GM12878 (cell line): ENCODE measurements at regions not wholly inside any gene's neighbourhood (a gene's known extent, or its start where the extent isn't known, plus 50 kb on each side); places are given as distances from the start of the nearest gene placed in this dataset.

Source experiments
- ATAC-seq: fragments of 200-7000 bp; cut with Tn5 transposase; 3 replicates; pipeline ENCODE4 v1.9.1; 2020; ENCODE audit warnings: mild to moderate bottlenecking, moderate library complexity
- BruUV-seq: library from RNA; stranded (reverse); fragments of 400-500 nt; replicated peaks from 2 replicates; lab custom pipeline; 2021; lab: Mats Ljungman, UMichigan
- CTCF ChIA-PET: fragments of 300-600 bp; sonication (Branson Sonifier 250); formaldehyde crosslinking; extraction: SDS; loops from one replicate; lab custom pipeline; 2021; ENCODE audit warnings: inconsistent platforms; lab: Yijun Ruan, JAX
- POLR2A ChIA-PET: fragments of 350-600 bp; formaldehyde crosslinking; extraction: SDS; loops from one replicate; lab custom pipeline; 2021; ENCODE audit warnings: inconsistent platforms; lab: Charles Lee
- RAD21 ChIA-PET: fragments of 300-600 bp; sonication (Branson Sonifier 250); formaldehyde crosslinking; loops from one replicate; lab custom pipeline; 2023; ENCODE audit warnings: antibody characterized with exemption; ENCODE audit not compliant: unreplicated experiment; lab: Charles Lee
- SMC1A ChIA-PET: fragments of 300-600 bp; sonication (Branson Sonifier 250); formaldehyde crosslinking; loops from one replicate; lab custom pipeline; 2023; ENCODE audit not compliant: unreplicated experiment, uncharacterized antibody; lab: Charles Lee
- DNase-seq: peaks from one replicate; pipeline ENCODE4 v3.0.0-alpha.2; 2011; ENCODE audit warnings: low read depth, low spot score
- FAIRE-seq: peaks from 3 replicates; lab custom pipeline; 2011; peaks lifted over from hg19 to GRCh38; lab: Jason Lieb, UNC
- H2AFZ ChIP-seq: 2 replicates; pipeline ENCODE4 v1.6.0; 2011; ENCODE audit warnings: low read depth, low read length, control low read depth; ENCODE audit not compliant: control insufficient read depth
- H3K27ac ChIP-seq: 2 replicates; pipeline ENCODE4 v1.5.1; 2011; ENCODE audit warnings: control low read depth; ENCODE audit not compliant: control insufficient read depth, insufficient read depth
- H3K27me3 ChIP-seq, 2 experiments: replicated peaks in 1 of 2; 2 replicates each; pipeline versions ENCODE4 v1.6.0 to v1.6.1; 2011; ENCODE audit warnings: low read length in 1 of 2; ENCODE audit not compliant: control insufficient read depth in 2 of 2, insufficient read depth in 2 of 2
- H3K36me3 ChIP-seq, 2 experiments: 2 replicates each; pipeline ENCODE4 v1.5.1; 2011; ENCODE audit warnings: low read length in 1 of 2; ENCODE audit not compliant: control insufficient read depth in 2 of 2, insufficient read depth in 2 of 2
- H3K4me1 ChIP-seq: 2 replicates; pipeline ENCODE4 v1.6.1; 2011; ENCODE audit warnings: mild to moderate bottlenecking, low read length, moderate library complexity, mixed read lengths; ENCODE audit not compliant: control insufficient read depth, insufficient read depth
- H3K4me2 ChIP-seq: 2 replicates; pipeline ENCODE4 v1.6.0; 2011; ENCODE audit warnings: control low read depth; ENCODE audit not compliant: control insufficient read depth, insufficient read depth
- H3K4me3 ChIP-seq: fragments of 200-600 bp; sonication (generic); 2 replicates; pipeline ENCODE4 v1.5.1; 2016
- H3K79me2 ChIP-seq: 2 replicates; pipeline ENCODE4 v1.6.0; 2011; ENCODE audit warnings: low read length; ENCODE audit not compliant: control insufficient read depth, insufficient read depth
- H3K9ac ChIP-seq: 2 replicates; pipeline ENCODE4 v1.8.0; 2011; ENCODE audit warnings: low read length, control low read depth, mixed read lengths; ENCODE audit not compliant: control insufficient read depth, insufficient read depth
- H3K9me3 ChIP-seq: replicated peaks from 3 replicates; pipeline ENCODE4 v1.5.1; 2011; ENCODE audit warnings: mild to moderate bottlenecking, low read length; ENCODE audit not compliant: control insufficient read depth, insufficient read depth
- H4K20me1 ChIP-seq: 2 replicates; pipeline ENCODE4 v1.6.0; 2011; ENCODE audit not compliant: control insufficient read depth, insufficient read depth
- CEBPZ ChIP-seq: fragments of 150-350 bp; IDR thresholded peaks from 2 replicates; pipeline ENCODE4 v1.6.1; 2016; ENCODE audit warnings: low read depth, low read length
- ETV6 ChIP-seq, 2 experiments: fragments of 450-650 bp in 1 of 2; IDR thresholded peaks in 1 of 2; conservative IDR thresholded peaks in 1 of 2; 2 replicates each; pipeline ENCODE4 v1.6.1; 2014; ENCODE audit warnings: antibody characterized with exemption in 1 of 2, borderline replicate concordance in 1 of 2, low read depth in 1 of 2, mild to moderate bottlenecking in 1 of 2, moderate library complexity in 1 of 2
- NFYA ChIP-seq: IDR thresholded peaks from 2 replicates; pipeline ENCODE4 v1.6.1; 2011; ENCODE audit warnings: low read depth, mild to moderate bottlenecking, low read length, improper control_type of control experiment, borderline replicate concordance
- TCF3 ChIP-seq: IDR thresholded peaks from 2 replicates; pipeline ENCODE4 v1.6.1; 2012; ENCODE audit warnings: low read depth, mild to moderate bottlenecking, low read length, borderline replicate concordance; ENCODE audit not compliant: insufficient read depth
- ZNF24 ChIP-seq: fragments of 450-650 bp; IDR thresholded peaks from 2 replicates; pipeline ENCODE4 v1.6.1; 2017; ENCODE audit warnings: antibody characterized with exemption, mild to moderate bottlenecking
- whole genome bisulfite sequencing: methylation state at CpG from one replicate; pipeline ENCODE4 v1.1.6; 2016; ENCODE audit warnings: low lambda C conversion rate; ENCODE audit not compliant: insufficient replicate concordance, insufficient coverage; ENCODE audit errors: missing lambda C conversion rate; 5-methylcytosine and 5-hydroxymethylcytosine counted together
- in situ Hi-C: fragments of 300-500 bp; cut with MboI; formaldehyde crosslinking; loops from 9 replicates; pipeline ENCODE4 v1.14.3; 2018; ENCODE audit warnings: mixed read lengths
- intact Hi-C: fragments of 100-400 bp; cut with micrococcal nuclease; formaldehyde crosslinking; loops from one replicate; pipeline ENCODE4 v1.14.2; 2022; ENCODE audit not compliant: unreplicated experiment

- SMC1A ChIA-PET = interaction anchor here (1.0 kb wide), 1 partner anchor 9 kb away, joined by 4 read pairs; no protein-coding TSS in a partner anchor
- in situ Hi-C loops (no loop called here), intact Hi-C loops (no loop called here)
- Histone ChIP-seq H3K36me3 (no peaks in the 10 kb centered on the region), H3K27ac (no peak overlapping the region), H3K79me2 (no peaks in the 10 kb centered on the region), H3K4me3 (no peak overlapping the region), H3K4me1 (no peaks in the 10 kb centered on the region), H3K9me3 (no peaks in the 10 kb centered on the region), H3K27me3 (no peaks in the 10 kb centered on the region), H3K9ac (no peak overlapping the region), H2AFZ (no peak overlapping the region), H4K20me1 (no peaks in the 10 kb centered on the region), H3K4me2 (no peak overlapping the region)
- RAD21 ChIA-PET = interaction anchor here (0.6 kb wide), 1 partner anchor 118 kb away, joined by 3 read pairs; no protein-coding TSS in a partner anchor
- DNase-seq (no peak), FAIRE-seq (no peak), ATAC-seq (no peak)
- CTCF ChIA-PET = no interaction called here
- WGBS = 0% methylated on average over 2 of the region's 2 CpGs
- TF ChIP-seq TCF3 = no peak
- TF ChIP-seq NFYA = no peak
- TF ChIP-seq ZNF24 = no peak
- TF ChIP-seq ETV6 (conservative IDR thresholded peaks at IDR 0.05 in 1 of 2, IDR thresholded peaks at IDR 0.05 in 1 of 2; ENCODE audit: borderline replicate concordance in 1 of 2, low read depth in 1 of 2) = no peak
- TF ChIP-seq CEBPZ = no peak
- no TSS peak for BruUV-seq
- POLR2A ChIA-PET = no interaction called here
These were observed 115.1 kb upstream of the SOX4 start for GRCh38 chr6:21478411-21478810.
